CMK (cell line): ENCODE measurements at regions not wholly inside any gene's neighbourhood (a gene's known extent, or its start where the extent isn't known, plus 50 kb on each side); places are given as distances from the start of the nearest gene placed in this dataset.

Experiments used
- DNase-seq: peaks from one replicate; pipeline ENCODE4 v3.0.0-alpha.2; 2010; ENCODE audit warnings: low read depth

DNA sequence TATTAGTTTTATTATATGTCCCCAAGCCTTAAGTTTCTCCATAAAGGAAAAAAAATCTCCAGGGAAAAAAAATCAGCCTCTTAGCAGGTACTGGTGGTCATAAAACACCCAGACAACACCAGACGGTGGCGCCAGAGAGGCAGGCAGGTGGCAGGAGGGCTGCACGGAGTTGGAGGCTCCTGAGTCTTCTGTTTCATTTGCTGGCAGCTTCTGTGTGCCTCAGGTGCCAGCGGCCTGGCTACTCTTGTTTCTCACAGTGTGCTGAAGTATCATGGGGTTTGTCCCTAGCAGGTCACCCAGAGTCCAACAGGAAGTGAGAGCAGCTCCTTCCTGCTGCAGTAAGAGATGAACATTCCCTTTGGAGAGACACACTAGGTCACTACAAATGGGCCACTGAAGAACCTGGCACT, 123.3 kb upstream of the GADD45A start:
- peak; percentile 57 for DNase-seq

DNA sequence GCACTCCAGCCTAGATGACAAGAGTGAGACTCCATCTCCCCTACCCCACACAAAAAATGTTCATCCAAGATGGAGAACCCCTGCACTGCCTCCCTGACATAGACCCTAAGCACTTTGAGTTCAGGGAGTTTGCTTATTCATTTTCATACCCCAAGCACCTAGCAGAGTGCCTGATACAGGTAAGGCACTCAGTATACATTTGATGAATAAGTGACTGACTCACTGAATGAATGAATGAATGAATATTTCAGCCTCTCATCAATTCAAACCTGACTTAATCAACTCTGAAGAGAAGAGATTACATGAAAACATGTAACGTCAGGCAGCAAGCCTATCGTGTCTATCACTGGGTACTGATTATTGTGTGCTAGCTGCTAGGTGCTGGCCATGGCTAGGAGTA, 121.3 kb upstream of the GADD45A start:
- DNase-seq, result no peak

DNA sequence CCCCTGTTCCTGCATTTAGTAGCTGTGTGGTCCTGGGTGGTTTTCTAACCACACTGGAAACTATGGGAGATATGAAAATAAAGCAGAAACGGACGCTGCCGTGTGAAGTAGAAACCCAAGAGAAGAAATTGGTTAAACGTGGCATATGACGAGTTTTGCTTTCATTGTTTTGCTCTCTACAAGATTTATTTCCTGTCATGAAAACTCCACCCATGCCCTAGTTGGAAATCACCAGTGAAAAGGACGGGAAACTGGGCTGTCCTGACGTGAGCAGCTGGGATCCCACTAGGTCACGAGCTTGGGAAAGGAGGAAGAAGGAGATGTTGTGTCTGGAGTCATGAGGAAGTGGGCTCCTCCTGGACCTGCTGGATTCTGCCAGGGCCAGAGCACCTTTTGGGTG, 120.8 kb upstream of the GADD45A start:
- DNase-seq, result no peak

DNA sequence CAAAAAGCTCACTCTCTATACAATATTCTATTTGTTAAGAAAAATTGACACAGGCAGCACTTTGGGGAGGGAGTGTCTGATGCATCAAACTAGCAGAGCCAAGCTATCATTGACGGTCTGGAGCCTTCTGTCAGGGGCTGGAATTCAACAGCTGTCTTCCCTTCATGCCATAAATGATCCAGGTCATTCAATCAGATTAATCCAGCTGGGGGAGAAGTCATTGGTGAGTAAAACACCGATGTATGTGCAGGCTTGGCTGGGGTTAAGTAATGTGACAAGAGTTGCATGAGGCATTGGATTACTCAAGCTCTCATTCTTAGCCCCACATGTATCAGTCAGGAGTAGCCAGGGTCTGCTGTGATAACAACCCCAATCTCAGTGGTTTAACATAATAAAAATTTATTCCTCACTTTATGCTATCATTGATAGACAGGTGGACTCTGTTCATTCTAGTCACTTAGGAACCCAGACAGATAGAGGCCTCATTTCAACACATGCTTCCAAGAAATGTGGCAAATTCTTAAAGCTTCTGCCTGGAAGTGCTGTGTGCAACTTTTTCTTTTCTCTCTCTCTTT, 118.1 kb upstream of the GADD45A start:
- DNase-seq, result no peak

DNA sequence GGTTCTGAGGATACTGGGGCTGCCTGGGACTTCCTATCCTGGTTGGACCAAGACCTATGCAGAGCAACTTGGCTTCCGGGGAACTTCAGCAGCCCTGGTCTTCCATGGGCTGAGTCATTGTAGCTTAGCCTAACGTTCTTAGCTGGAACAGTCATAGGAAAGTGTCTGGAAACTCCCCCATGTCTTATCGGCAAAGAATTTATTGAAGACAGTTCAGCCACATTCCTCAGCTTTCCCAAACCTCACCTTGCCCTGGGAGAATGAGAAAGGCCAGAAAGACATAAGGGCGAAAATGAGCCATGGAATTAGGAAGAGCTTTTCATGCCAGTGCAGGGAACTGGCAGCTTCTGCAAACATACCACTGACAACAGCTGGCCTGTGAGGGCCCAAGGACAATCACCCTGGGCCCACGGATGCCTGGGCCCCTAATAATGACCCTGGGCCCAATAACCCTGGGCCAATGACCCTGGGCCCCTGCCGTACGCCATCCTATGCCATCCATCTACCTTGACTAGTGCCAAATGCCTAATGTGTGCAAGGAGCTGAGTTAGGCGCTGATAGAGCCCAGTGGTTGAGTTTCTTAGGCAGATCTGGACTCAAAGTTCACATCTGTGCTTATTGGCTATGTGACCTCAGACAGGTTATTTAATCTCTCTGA, 114.4 kb upstream of the GADD45A start:
- no peak for DNase-seq

DNA sequence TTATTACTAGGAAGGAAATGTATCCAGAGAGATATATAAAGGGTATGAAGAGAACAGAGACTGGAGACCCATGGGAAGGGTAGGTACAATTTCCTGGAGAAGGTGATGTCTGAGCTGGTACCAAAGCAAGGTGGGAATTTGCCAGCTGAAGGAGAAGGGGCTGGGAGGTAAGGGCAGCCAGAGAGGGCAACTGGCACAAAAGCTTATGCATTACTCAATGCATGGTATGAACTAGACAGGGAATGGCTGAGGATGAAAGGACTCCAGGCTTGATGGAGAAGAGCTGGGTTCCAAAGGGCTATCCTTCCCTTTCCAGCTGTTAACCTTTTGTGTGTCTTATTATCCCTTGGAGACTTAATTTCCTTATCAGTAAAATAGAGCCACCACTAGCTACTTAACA, 113.6 kb upstream of the GADD45A start:
- no peak for DNase-seq

DNA sequence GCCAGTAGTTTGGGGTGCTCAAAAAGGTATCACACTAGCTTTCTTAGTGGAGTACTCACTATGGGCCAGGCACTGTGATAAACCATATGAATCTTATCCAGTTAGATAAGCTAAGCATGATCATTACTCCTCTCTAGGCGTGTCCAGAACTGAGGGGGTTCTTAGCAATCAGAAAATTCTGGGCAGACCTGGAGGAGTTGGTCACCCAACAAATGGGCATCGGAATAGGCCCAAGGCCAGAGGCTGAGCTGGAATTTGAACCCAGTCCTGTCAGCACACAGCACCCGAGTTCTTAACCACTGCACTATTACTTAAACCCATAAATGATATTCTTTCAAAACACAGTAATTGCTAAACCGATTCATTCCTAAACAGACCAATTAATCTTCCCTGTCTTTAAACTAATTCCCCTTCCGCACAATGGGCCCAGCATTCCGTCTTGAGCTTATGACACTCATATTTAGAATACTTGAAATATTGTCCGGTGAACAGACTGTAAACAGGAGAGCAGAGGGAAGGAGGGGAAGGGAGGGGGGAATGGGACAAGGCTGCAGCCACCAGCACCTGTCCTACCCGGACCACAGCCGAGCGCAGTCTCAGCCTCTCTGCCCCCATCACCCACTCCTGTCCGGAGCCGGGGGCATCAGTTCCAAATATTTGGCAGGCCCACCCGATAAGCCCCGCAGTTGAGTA, 113.0 kb upstream of the GADD45A start:
- no peak for DNase-seq

DNA sequence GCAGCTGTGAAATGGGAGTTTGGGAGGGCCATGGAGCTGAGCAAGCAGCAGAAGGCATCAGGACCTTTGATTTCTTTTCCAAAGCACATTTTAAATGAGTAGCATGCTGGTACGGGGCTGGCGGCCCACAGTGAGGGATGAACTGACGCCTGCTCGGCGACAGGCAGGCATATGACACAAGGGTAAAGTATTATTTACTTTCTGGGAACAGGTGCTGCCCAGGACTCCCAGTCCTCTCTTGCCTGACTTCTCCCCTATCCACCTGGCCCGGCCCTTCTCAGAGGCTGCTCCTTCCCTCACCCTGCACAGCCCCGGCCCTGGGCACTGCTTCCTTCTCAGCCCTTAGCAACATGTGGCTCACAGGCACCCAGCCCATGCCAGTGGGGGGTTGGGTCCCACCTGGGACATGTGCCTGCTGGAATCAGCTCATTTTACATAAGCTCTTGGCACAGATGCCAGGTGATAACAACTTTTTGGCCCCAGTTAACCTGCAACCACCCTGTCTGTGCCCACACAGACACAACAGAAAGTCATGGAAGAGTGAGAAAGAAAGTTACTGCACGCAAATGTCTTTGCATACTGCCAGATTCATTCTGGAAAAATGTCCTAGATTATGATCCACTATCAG, 112.3 kb upstream of the GADD45A start:
- DNase-seq, result no peak

DNA sequence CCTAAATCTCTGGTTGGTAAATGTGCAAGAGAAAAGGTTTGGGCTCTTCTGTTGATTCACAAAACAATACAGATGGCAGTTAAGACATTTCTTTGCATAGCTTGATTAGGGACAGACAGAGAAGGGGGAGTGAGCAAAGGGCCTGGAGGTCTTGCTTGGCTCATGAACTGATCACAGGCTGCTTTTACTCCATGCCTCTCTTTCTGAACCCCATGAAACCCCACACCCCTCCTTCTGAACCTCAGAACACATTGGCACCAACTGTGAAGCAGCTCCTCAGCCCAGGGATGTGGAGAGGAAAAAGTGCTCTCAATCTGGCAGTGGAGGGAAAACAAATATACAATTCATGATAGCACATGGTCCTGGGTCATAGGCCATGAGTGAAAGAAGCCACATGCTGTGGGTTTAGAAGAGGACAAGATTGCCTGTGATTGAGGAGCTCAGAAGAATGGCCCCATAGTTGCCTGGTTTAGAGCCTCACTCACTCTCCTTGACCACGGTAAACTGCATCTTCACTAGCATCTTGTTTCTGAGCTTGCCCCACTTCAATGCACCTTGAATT, 111.6 kb upstream of the GADD45A start:
- DNase-seq, result no peak

DNA sequence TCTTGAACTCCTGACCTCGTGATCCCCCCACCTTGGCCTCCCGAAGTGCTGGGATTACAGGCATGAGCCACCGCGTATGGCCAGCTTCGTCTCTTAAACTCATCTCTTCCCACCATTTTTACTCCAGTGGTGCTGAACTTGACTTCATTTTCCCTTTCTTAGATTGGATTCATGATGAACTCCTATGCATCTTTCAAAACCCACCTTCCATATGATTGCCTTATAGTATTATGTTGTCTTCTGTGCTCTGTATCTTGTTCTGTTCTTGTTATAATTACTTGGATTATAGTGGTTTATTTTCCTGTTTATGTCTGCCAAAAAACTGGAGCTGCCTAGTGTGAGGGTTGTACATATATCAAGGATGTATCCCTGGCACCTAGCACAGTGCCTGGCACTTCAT, 110.8 kb upstream of the GADD45A start:
- no peak for DNase-seq

DNA sequence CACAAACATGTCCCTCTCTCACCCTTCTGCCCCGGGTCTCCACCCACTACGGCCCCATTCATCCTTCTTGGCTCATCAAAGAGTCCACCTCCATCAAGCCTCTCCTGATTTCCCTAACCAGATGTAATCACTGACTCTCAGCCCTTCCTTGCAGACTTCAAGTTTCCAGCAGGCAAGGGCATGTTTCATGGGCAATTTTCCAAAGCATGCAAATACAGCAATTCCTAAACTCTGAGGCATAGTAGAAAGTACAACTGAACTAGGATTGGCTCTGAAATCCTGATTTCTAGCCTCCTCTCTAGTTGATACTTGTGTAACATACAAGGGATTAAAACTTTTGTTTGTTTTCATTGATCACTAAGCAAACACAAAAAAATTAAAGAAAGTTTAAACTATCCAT, 109.1 kb upstream of the GADD45A start:
- DNase-seq, result no peak

DNA sequence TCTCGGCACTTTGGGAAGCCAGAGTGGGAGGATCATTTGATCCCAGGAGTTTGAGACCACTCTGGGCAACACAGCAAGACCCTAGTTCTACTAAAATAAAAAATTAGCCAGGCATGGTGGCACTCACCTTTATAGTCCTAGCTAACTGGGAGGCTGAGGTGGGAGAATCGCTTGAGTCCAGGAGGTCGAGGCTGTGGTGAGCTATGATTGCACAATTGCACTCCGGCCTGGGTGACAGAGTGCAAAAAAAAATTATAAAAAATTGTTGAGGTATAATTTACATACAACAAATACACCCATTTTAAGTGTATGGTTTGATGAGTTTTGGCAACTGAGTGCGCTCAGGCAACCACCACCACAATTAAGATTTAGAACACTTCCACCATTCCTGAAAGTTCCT, 108.5 kb upstream of the GADD45A start:
- DNase-seq, result no peak

DNA sequence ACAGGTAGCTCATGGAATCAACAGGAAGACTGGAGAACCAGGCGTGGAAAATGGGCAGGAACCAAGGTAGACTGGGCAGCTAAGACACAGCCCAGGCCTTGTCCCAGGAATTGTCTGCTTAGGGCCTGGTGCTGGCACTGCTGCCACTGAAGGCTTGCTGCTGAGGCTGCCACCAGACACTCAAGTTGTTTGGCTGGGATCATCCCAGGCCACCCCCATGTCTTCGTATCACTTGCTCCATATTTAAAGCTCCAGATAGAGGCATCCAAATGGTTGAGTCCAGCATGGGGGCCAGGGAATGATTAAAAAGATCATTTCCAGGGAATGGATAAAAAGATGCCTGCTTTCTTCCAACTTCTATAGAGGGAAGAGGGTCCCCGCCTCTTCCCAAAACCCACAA, 107.4 kb upstream of the GADD45A start:
- no peak for DNase-seq

DNA sequence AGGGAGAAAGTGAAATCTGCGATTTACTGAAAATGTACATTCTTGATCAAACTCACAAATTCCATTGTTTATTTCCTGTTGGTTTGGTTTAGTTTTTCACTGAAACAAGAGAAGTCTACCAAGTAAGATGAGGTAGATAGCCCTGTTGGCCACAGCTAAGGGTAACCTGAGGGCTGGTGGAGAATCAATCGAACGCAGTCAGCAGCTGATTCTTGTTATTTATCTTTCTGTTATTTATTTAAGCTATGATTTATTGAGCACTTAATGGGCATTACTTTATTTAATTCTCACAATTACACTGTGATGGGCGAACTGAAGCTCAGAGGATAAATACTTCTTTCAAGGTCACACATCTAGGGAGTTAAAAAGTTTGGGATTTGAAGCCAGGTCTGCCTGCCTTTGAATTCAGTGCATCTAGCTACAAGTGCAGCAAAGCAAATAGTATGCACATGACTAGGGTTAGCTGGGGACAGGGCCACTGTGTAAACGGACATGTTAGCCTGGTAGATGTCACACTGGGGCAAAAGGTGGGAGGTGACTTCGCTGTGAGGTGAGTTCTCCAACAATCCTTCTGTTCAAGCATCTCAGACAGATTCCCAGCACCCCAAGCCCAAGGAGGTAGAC, 106.5 kb upstream of the GADD45A start:
- no peak for DNase-seq

DNA sequence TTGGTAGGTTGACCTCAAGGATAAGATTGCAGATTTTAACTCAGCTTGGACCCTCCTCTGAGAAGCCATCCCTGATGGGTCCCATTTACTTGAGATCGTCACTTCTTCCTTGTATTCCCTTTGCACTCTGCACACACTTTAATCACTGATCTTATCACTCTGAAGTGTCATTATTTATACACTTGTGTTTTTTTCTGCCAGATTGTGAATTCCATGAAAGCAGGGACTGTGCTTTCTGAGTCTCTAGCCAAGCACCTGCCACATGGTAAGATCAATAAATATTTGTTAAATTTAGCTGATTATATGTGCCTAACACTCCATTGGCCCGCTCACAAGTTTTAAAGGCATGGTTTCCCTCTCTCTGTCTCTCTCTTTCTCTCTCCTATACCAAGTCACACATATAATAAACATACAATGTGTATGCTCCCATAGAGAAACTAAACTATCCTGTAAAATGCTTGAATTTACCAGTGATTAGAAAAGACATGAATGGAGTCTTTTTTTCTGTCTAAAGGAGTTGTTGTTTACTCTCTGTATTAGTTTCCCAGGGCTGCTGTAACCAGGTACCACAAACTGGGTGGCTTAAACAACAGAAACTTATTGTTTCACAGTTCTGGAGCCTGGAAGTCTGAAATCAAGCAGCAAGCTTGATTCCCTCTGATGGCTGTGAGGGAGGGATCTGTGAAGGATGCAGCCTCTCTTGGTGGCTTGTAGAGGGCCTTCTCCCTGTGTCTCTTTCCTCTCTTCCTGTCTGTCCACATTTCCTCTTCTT, 105.2 kb upstream of the GADD45A start:
- no peak for DNase-seq

DNA sequence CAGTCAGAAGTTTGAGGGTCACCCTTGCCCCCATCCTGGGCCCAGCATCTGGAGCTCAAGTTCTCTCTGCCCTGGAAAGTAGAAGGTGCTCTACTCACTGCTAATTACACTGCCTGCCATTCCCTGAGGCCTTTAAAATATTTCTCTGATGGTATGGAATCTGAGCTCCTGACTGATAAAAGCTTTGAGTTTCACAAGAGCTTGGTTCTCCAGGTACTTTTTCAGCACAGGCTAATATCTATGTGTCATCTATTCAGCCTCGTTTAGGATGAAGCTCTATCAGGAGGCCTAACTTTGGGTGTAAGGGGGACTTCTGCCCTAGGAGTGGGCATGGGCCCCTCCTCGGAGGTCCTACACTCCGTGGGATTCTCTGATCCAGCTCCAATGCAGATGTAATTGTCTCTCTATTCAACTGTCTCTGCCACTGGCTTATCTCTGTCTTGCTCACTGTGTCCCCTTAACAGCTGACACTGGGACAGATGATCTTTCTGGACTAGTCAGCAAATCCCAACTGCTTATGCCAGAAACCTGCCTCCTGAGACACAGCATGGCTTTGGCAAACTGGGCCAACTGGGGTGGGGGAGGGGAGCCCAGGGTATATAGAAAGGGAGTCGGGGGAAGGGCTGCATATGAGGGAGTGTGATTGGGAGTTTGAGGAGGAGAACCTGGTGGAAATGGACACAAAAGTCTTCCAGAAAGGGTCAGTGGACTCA, 104.2 kb upstream of the GADD45A start:
- DNase-seq, result no peak

DNA sequence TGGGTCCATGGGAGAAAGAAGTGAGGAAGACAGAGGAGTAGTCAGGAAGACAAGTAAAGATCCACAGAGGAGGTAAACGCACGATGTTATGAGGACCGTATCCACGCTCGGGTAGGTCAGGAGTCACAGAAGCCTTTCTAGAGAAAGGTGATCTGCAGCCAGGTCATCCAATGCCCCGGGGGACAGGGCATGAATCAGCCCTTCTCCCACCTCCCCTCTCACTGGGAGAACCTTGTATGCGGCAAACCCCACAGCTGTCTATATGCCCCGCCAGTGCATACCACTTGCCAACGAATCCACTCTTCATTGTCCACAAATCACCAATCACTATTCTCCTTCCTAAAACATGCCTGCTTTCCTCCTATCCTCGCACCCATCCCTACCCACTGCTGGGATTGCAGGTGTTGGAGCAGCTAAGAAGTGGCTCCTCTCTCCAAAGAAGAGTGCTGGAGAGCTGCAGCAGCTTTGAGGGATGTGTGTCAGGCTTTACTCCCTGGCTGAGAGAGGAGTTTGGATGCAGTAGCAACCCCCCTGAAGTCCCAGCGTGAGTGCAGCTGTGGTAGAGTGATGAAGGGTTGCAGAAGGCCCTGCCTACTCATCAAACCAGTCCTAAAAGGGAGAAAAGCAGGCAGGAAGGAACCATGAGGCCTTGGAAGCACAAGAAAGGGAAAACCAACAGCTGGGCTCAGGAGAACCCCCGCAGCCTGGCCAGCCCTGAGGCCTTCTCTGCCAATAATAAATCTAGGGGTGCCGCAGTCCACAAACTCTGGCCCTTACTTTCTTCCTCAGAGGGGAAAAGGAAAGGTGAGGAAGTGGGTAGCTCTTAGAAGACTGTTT, 102.2 kb upstream of the GADD45A start:
- no peak for DNase-seq

DNA sequence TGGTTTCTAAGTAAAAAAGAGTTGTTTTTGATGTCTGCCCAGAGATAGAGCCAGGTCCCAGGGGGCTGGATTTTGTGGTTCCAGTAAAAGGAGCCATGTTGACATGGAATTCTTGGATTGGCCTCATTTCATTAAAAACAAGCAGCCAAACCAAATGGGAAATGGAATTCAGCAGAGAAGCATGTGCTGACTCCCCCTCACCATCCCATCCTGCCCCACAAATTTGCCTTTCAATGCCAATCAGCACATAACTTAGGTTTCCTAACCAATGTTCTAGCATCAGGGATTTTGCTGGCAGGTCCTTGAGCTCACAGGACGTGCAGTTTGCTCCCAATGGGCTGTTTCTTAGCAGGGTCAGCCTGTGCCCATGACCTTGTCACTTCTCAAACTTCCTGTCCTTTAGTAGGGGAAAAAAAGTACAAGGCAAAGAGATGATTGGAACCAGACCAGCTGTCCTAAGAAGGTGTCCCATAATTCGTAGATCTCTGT, 101.5 kb upstream of the GADD45A start:
- DNase-seq, result no peak

DNA sequence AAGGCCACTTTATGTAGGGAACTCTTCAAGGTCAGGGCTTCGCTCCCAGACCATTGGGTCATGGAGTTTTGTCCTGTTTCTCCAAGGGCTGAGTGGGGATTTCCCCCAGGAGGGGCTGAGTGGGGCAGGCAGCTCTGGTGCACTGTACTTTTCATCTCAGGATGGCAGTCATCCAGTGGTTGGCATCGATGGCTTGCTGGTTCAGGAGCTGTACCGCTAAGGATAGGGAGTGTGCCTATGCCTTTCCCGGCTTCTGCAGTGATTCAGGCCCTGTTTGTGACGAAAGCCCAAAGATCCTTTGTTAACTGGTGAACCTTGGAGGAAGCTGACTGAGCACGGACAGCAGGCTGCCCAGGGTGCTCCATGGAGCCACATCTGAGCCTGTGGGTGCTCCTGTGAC, 100.1 kb upstream of the GADD45A start:
- DNase-seq, result no peak

DNA sequence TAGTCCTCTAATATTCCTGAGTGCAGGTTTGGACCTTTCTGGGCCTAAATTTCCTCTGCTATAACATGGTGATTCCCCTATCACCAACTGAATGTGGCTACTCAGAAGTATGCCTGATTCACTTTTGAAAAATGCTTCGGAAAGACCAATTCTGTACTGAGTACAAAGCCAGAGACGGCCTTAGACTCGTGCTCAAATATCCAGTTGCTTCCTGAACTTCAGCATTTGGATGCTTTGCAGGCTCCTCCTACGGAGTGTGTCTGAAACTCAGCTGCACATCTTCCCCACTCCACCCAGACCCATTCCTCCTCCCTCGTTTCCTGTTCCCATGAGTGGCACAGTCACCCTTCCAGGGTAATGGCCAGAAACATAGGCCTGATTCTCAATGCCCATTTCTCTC, 98.4 kb upstream of the GADD45A start:
- DNase-seq, result no peak
